GM23338 (cell line): ENCODE measurements at regions not wholly inside any gene's neighbourhood (a gene's known extent, or its start where the extent isn't known, plus 50 kb on each side); places are given as distances from the start of the nearest gene placed in this dataset.

Experiments
- ATAC-seq: fragments of 200-7000 bp; cut with Tn5 transposase; 3 replicates; pipeline ENCODE4 v1.9.1; 2020
- DNase-seq: peaks from one replicate; pipeline ENCODE4 v3.0.0-alpha.2; 2015; ENCODE audit warnings: low spot score
- H2AFZ ChIP-seq: fragments of 200-600 bp; sonication (generic); 2 replicates; pipeline ENCODE4 v1.8.0; 2016; ENCODE audit warnings: antibody characterized with exemption, mild to moderate bottlenecking, moderate library complexity
- H3F3A ChIP-seq: fragments of 200-600 bp; sonication (generic); replicated peaks from 2 replicates; pipeline ENCODE4 v1.8.0; 2017; ENCODE audit warnings: antibody characterized with exemption, mixed run types, low read depth
- H3K27ac ChIP-seq: fragments of 200-600 bp; sonication (generic); 2 replicates; pipeline ENCODE4 v1.6.1; 2016; ENCODE audit warnings: low read depth
- H3K27me3 ChIP-seq: fragments of 200-600 bp; sonication (generic); 2 replicates; pipeline ENCODE4 v1.8.0; 2016; ENCODE audit warnings: mild to moderate bottlenecking, mixed run types, moderate library complexity; ENCODE audit not compliant: insufficient read depth
- H3K36me3 ChIP-seq: fragments of 200-600 bp; sonication (generic); 2 replicates; pipeline ENCODE4 v1.8.0; 2016; ENCODE audit warnings: mild to moderate bottlenecking; ENCODE audit not compliant: insufficient read depth
- H3K4me1 ChIP-seq: fragments of 200-600 bp; sonication (generic); 2 replicates; pipeline ENCODE4 v1.8.0; 2016; ENCODE audit warnings: mild to moderate bottlenecking, moderate library complexity; ENCODE audit not compliant: insufficient read depth
- H3K4me2 ChIP-seq: fragments of 200-600 bp; sonication (generic); 2 replicates; pipeline ENCODE4 v1.7.1; 2017; ENCODE audit warnings: mixed run types
- H3K4me3 ChIP-seq: fragments of 200-600 bp; sonication (generic); 2 replicates; pipeline ENCODE4 v1.6.1; 2016; ENCODE audit warnings: mixed run types
- H3K79me2 ChIP-seq: fragments of 200-600 bp; sonication (generic); replicated peaks from 2 replicates; pipeline ENCODE4 v1.8.0; 2017; ENCODE audit warnings: mild to moderate bottlenecking; ENCODE audit not compliant: insufficient read depth
- H3K9me2 ChIP-seq: fragments of 200-600 bp; sonication (generic); 2 replicates; pipeline ENCODE4 v1.8.0; 2017; ENCODE audit not compliant: insufficient read depth
- H4K20me1 ChIP-seq: fragments of 200-600 bp; sonication (generic); replicated peaks from 2 replicates; pipeline ENCODE4 v1.8.0; 2017; ENCODE audit warnings: mild to moderate bottlenecking; ENCODE audit not compliant: insufficient read depth
- H3K27ac Mint-ChIP-seq: 2 replicates; pipeline ENCODE4 v1.8.0; 2020; ENCODE audit warnings: inconsistent platforms, mild to moderate bottlenecking, moderate library complexity, mixed read lengths
- H3K27me3 Mint-ChIP-seq: 3 replicates; pipeline ENCODE4 v1.8.0; 2022; ENCODE audit warnings: low read depth, mild to moderate bottlenecking, moderate library complexity, mixed read lengths, inconsistent platforms; ENCODE audit not compliant: insufficient read depth, poor library complexity
- H3K36me3 Mint-ChIP-seq: 3 replicates; pipeline ENCODE4 v1.8.0; 2021; ENCODE audit warnings: low read depth, mild to moderate bottlenecking, inconsistent platforms, moderate library complexity, mixed read lengths
- H3K4me1 Mint-ChIP-seq: 3 replicates; pipeline ENCODE4 v1.8.0; 2020; ENCODE audit warnings: mild to moderate bottlenecking, inconsistent platforms, mixed read lengths
- H3K4me3 Mint-ChIP-seq: 3 replicates; pipeline ENCODE4 v1.8.0; 2021; ENCODE audit warnings: moderate library complexity, mild to moderate bottlenecking, inconsistent platforms, mixed read lengths
- H3K9me3 Mint-ChIP-seq: 3 replicates; pipeline ENCODE4 v1.8.0; 2020; ENCODE audit warnings: moderate library complexity, mild to moderate bottlenecking, inconsistent platforms, mixed read lengths
- CREB1 ChIP-seq: fragments of 250-450 bp; sonication (Bioruptor Pico); IDR thresholded peaks from 2 replicates; pipeline ENCODE4 v1.5.0; 2020; ENCODE audit warnings: low read depth, mild to moderate bottlenecking, moderate library complexity
- CTCF ChIP-seq, 2 experiments: fragments of 200-600 bp in 1 of 2; sonication (generic) in 1 of 2; conservative IDR thresholded peaks; 2 replicates each; pipeline versions ENCODE4 v1.5.1 to v1.6.1; 2016 to 2017; ENCODE audit warnings: antibody characterized with exemption in 2 of 2, low read depth in 2 of 2, mild to moderate bottlenecking in 2 of 2, moderate library complexity in 1 of 2
- EZH2phosphoT487 ChIP-seq: fragments of 200-600 bp; sonication (generic); IDR thresholded peaks from one replicate; pipeline ENCODE4 v1.8.1; 2018; ENCODE audit warnings: antibody characterized with exemption; ENCODE audit not compliant: unreplicated experiment
- JUNB ChIP-seq: IDR thresholded peaks from one replicate; pipeline ENCODE4 v1.6.1; 2016; ENCODE audit warnings: antibody characterized with exemption; ENCODE audit not compliant: unreplicated experiment
- NANOG ChIP-seq: IDR thresholded peaks from 2 replicates; pipeline ENCODE4 v1.6.1; 2016; ENCODE audit warnings: antibody characterized with exemption, borderline replicate concordance
- POLR2AphosphoS5 ChIP-seq: IDR thresholded peaks from 2 replicates; pipeline ENCODE4 v1.6.1; 2016; ENCODE audit warnings: antibody characterized with exemption, low read depth
- STAT1 ChIP-seq: IDR thresholded peaks from one replicate; pipeline ENCODE4 v1.6.1; 2016; ENCODE audit warnings: antibody characterized with exemption; ENCODE audit not compliant: unreplicated experiment
- ZNF114 ChIP-seq: fragments of 250-450 bp; sonication (Bioruptor Pico); IDR thresholded peaks from 2 replicates; pipeline ENCODE4 v1.5.0; 2020; ENCODE audit warnings: mild to moderate bottlenecking, moderate library complexity
- ZNF331 ChIP-seq: fragments of 250-450 bp; sonication (Bioruptor Pico); IDR thresholded peaks from 2 replicates; pipeline ENCODE4 v1.5.0; 2020; ENCODE audit warnings: low read depth, mild to moderate bottlenecking, moderate library complexity
- TF ChIP-seq, protein P1 (sequence below): fragments of 250-450 bp; sonication (Bioruptor Pico); IDR thresholded peaks from 2 replicates; pipeline ENCODE4 v1.5.0; 2020; ENCODE audit warnings: mild to moderate bottlenecking, moderate library complexity
- TF ChIP-seq, protein P2 (sequence below): IDR thresholded peaks from one replicate; pipeline ENCODE4 v1.6.1; 2018; ENCODE audit warnings: antibody characterized with exemption; ENCODE audit not compliant: unreplicated experiment

- TF ChIP-seq, protein P1, sequence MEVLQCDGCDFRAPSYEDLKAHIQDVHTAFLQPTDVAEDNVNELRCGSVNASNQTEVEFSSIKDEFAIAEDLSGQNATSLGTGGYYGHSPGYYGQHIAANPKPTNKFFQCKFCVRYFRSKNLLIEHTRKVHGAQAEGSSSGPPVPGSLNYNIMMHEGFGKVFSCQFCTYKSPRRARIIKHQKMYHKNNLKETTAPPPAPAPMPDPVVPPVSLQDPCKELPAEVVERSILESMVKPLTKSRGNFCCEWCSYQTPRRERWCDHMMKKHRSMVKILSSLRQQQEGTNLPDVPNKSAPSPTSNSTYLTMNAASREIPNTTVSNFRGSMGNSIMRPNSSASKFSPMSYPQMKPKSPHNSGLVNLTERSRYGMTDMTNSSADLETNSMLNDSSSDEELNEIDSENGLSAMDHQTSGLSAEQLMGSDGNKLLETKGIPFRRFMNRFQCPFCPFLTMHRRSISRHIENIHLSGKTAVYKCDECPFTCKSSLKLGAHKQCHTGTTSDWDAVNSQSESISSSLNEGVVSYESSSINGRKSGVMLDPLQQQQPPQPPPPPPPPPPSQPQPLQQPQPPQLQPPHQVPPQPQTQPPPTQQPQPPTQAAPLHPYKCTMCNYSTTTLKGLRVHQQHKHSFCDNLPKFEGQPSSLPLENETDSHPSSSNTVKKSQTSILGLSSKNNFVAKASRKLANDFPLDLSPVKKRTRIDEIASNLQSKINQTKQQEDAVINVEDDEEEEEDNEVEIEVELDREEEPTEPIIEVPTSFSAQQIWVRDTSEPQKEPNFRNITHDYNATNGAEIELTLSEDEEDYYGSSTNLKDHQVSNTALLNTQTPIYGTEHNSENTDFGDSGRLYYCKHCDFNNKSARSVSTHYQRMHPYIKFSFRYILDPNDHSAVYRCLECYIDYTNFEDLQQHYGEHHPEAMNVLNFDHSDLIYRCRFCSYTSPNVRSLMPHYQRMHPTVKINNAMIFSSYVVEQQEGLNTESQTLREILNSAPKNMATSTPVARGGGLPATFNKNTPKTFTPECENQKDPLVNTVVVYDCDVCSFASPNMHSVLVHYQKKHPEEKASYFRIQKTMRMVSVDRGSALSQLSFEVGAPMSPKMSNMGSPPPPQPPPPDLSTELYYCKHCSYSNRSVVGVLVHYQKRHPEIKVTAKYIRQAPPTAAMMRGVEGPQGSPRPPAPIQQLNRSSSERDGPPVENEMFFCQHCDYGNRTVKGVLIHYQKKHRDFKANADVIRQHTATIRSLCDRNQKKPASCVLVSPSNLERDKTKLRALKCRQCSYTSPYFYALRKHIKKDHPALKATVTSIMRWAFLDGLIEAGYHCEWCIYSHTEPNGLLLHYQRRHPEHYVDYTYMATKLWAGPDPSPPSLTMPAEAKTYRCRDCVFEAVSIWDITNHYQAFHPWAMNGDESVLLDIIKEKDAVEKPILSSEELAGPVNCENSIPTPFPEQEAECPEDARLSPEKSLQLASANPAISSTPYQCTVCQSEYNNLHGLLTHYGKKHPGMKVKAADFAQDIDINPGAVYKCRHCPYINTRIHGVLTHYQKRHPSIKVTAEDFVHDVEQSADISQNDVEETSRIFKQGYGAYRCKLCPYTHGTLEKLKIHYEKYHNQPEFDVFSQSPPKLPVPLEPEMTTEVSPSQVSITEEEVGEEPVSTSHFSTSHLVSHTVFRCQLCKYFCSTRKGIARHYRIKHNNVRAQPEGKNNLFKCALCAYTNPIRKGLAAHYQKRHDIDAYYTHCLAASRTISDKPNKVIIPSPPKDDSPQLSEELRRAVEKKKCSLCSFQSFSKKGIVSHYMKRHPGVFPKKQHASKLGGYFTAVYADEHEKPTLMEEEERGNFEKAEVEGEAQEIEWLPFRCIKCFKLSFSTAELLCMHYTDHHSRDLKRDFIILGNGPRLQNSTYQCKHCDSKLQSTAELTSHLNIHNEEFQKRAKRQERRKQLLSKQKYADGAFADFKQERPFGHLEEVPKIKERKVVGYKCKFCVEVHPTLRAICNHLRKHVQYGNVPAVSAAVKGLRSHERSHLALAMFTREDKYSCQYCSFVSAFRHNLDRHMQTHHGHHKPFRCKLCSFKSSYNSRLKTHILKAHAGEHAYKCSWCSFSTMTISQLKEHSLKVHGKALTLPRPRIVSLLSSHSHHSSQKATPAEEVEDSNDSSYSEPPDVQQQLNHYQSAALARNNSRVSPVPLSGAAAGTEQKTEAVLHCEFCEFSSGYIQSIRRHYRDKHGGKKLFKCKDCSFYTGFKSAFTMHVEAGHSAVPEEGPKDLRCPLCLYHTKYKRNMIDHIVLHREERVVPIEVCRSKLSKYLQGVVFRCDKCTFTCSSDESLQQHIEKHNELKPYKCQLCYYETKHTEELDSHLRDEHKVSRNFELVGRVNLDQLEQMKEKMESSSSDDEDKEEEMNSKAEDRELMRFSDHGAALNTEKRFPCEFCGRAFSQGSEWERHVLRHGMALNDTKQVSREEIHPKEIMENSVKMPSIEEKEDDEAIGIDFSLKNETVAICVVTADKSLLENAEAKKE (CRISPR knock-in tag) = no peak
- TF ChIP-seq, protein P2, sequence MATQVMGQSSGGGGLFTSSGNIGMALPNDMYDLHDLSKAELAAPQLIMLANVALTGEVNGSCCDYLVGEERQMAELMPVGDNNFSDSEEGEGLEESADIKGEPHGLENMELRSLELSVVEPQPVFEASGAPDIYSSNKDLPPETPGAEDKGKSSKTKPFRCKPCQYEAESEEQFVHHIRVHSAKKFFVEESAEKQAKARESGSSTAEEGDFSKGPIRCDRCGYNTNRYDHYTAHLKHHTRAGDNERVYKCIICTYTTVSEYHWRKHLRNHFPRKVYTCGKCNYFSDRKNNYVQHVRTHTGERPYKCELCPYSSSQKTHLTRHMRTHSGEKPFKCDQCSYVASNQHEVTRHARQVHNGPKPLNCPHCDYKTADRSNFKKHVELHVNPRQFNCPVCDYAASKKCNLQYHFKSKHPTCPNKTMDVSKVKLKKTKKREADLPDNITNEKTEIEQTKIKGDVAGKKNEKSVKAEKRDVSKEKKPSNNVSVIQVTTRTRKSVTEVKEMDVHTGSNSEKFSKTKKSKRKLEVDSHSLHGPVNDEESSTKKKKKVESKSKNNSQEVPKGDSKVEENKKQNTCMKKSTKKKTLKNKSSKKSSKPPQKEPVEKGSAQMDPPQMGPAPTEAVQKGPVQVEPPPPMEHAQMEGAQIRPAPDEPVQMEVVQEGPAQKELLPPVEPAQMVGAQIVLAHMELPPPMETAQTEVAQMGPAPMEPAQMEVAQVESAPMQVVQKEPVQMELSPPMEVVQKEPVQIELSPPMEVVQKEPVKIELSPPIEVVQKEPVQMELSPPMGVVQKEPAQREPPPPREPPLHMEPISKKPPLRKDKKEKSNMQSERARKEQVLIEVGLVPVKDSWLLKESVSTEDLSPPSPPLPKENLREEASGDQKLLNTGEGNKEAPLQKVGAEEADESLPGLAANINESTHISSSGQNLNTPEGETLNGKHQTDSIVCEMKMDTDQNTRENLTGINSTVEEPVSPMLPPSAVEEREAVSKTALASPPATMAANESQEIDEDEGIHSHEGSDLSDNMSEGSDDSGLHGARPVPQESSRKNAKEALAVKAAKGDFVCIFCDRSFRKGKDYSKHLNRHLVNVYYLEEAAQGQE = no peak
- TF ChIP-seq CREB1 (CRISPR knock-in tag) (no peak), POLR2AphosphoS5 (no peak), JUNB (no peak), ZNF114 (CRISPR knock-in tag) (no peak), CTCF (conservative IDR thresholded peaks at IDR 0.05; ENCODE audit: low read depth in 2 of 2) (no peak), STAT1 (no peak), ZNF331 (CRISPR knock-in tag) (no peak), NANOG (no peak), EZH2phosphoT487 (no peak)
- DNase-seq (no peak), ATAC-seq (no peak)
- Histone ChIP-seq H2AFZ (no peak overlapping the region), H3K27me3 (no peaks in the 10 kb centered on the region), H3K36me3 (no peaks in the 10 kb centered on the region), H3K4me1 (no peaks in the 10 kb centered on the region), H3K79me2 (no peaks in the 10 kb centered on the region), H3K27ac (no peak overlapping the region), H4K20me1 (no peaks in the 10 kb centered on the region), H3F3A (no peaks in the 10 kb centered on the region), H3K4me3 (no peak overlapping the region), H3K4me2 (no peak overlapping the region), H3K9me2 (no peaks in the 10 kb centered on the region)
- H3K27me3 Mint-ChIP-seq = no peaks in the 10 kb centered on the region
- no peaks in the 10 kb centered on the region for H3K4me1 Mint-ChIP-seq
- H3K36me3 Mint-ChIP-seq = no peaks in the 10 kb centered on the region
- no peak overlapping the region for H3K4me3 Mint-ChIP-seq
- H3K27ac Mint-ChIP-seq = no peak overlapping the region
- no peaks in the 10 kb centered on the region for H3K9me3 Mint-ChIP-seq
These were observed 378.4 kb downstream of the SPATA31D1 start for GRCh38 chr9:82367016-82367415.
